AG04450 (cell line): ENCODE measurements at regions not wholly inside any gene's neighbourhood (a gene's known extent, or its start where the extent isn't known, plus 50 kb on each side); places are given as distances from the start of the nearest gene placed in this dataset.
"Not testable (repeated sequence)": the region's sequence is repeated elsewhere in the genome, so short reads cannot be mapped to it uniquely, and the experiment has no call there.

Experiments
- CTCF ChIA-PET: fragments of 300-600, 350-600 bp; formaldehyde crosslinking; extraction: SDS; loops from one replicate; lab custom pipeline; 2022; ENCODE audit warnings: antibody characterized with exemption, inconsistent platforms; lab: Charles Lee
- POLR2A ChIA-PET: fragments of 350-600 bp; formaldehyde crosslinking; extraction: SDS; loops from one replicate; lab custom pipeline; 2021; ENCODE audit warnings: antibody characterized with exemption, inconsistent platforms; lab: Yijun Ruan, JAX
- DNase-seq: peaks from one replicate; pipeline ENCODE4 v3.0.0-alpha.2; 2011; ENCODE audit warnings: low read depth, low spot score
- H3K27ac ChIP-seq: one replicate; pipeline ENCODE4 v1.5.1; 2012; ENCODE audit warnings: low read depth, low read length, control low read depth
- H3K27me3 ChIP-seq: one replicate; pipeline ENCODE4 v1.6.0; 2012; ENCODE audit warnings: low read length; ENCODE audit not compliant: control insufficient read depth, insufficient read depth
- H3K4me3 ChIP-seq: 2 replicates; pipeline ENCODE4 v1.5.1; 2011; ENCODE audit warnings: mild to moderate bottlenecking, low read depth, low read length, control low read depth
- H3K9me3 ChIP-seq: 2 replicates; pipeline ENCODE4 v1.5.1; 2012; ENCODE audit warnings: low read length; ENCODE audit not compliant: control insufficient read depth, insufficient read depth
- CTCF ChIP-seq: IDR thresholded peaks from 2 replicates; pipeline ENCODE4 v1.5.1; 2011; ENCODE audit warnings: low read depth, low read length, control low read depth, inconsistent platforms

- Histone ChIP-seq H3K27me3 (no peaks in the 10 kb centered on the region), H3K27ac (no peak overlapping the region), H3K9me3 (no peaks in the 10 kb centered on the region), H3K4me3 (no peak overlapping the region)
- no peak for TF ChIP-seq CTCF
- ChIA-PET CTCF (no interaction called here), POLR2A (no interaction called here)
- no peak for DNase-seq
Observed at GRCh38 chr13:81020010-81020409, 679.1 kb upstream of the SPRY2 start.

GRCh38 chr13:81018936-81019335, 678.0 kb upstream of the SPRY2 start:
- POLR2A ChIA-PET, result no interaction called here
- no peak overlapping the region for H3K4me3 ChIP-seq
- H3K27ac ChIP-seq, result no peak overlapping the region
- H3K9me3 ChIP-seq, result no peaks in the 10 kb centered on the region
- TF ChIP-seq CTCF, result no peak
- DNase-seq, result no peak
- no peaks in the 10 kb centered on the region for H3K27me3 ChIP-seq
- CTCF ChIA-PET, result interaction anchor here (1.5 kb wide), 1 partner anchor 42 kb away, joined by 7 read pairs; no protein-coding TSS in a partner anchor

- no peaks in the 10 kb centered on the region for H3K27me3 ChIP-seq
- no peaks in the 10 kb centered on the region for H3K9me3 ChIP-seq
- ChIA-PET POLR2A (no interaction called here), CTCF (interaction anchor here (0.6 to 2.2 kb wide), 9 partner anchors 9 to 1601 kb away, joined by 3 to 9 read pairs (median 5); no protein-coding TSS in a partner anchor)
- no peak overlapping the region for H3K27ac ChIP-seq
- H3K4me3 ChIP-seq, result no peak overlapping the region
- TF ChIP-seq CTCF, result peak; percentile 51
- no peak for DNase-seq
Observed at GRCh38 chr13:81017513-81018152, 676.7 kb upstream of the SPRY2 start.

GRCh38 chr13:81012031-81012430, 671.1 kb upstream of the SPRY2 start:
- CTCF ChIA-PET, result no interaction called here
- Histone ChIP-seq H3K4me3 (no peak overlapping the region), H3K9me3 (peaks cover 8% of the 10 kb centered on the region), H3K27me3 (no peaks in the 10 kb centered on the region), H3K27ac (no peak overlapping the region)
- TF ChIP-seq CTCF, result no peak
- DNase-seq, result no peak
- POLR2A ChIA-PET, result no interaction called here

GRCh38 chr13:81001828-81002385, 661.0 kb upstream of the SPRY2 start:
- ChIA-PET CTCF (no interaction called here), POLR2A (no interaction called here)
- TF ChIP-seq CTCF, result no peak

GRCh38 chr13:80998603-80999002, 657.7 kb upstream of the SPRY2 start:
- H3K4me3 ChIP-seq, CTCF ChIA-PET, H3K27me3 ChIP-seq, H3K27ac ChIP-seq, DNase-seq, H3K9me3 ChIP-seq, POLR2A ChIA-PET: not testable (repeated sequence)

More at GRCh38 chr13:81001828-81002385, 661.0 kb upstream of the SPRY2 start:
- no peak overlapping the region for H3K27ac ChIP-seq
- H3K4me3 ChIP-seq, result no peak overlapping the region
- DNase-seq, result no peak
- peaks cover 8% of the 10 kb centered on the region for H3K9me3 ChIP-seq
- no peaks in the 10 kb centered on the region for H3K27me3 ChIP-seq
